K562 (cell line): ENCODE measurements at regions not wholly inside any gene's neighbourhood (a gene's known extent, or its start where the extent isn't known, plus 50 kb on each side); places are given as distances from the start of the nearest gene placed in this dataset.

Experiments used
- CTCFL ChIP-seq: IDR thresholded peaks from 2 replicates; pipeline ENCODE4 v1.6.1; 2011; ENCODE audit warnings: borderline replicate concordance, low read depth, mild to moderate bottlenecking, moderate library complexity, low read length; ENCODE audit not compliant: insufficient read depth, poor library complexity, severe bottlenecking
- NFIC ChIP-seq: fragments of 450-650 bp; IDR thresholded peaks from 2 replicates; pipeline ENCODE4 v1.6.1; 2017; ENCODE audit warnings: mild to moderate bottlenecking, inconsistent platforms
- NR2C2 ChIP-seq, 2 experiments: fragments of 200-800 bp in 1 of 2; sonication (Bioruptor generic) in 1 of 2; sonication (generic) in 1 of 2; formaldehyde crosslinking in 1 of 2; IDR thresholded peaks; 2 replicates each; pipeline versions ENCODE4 v1.6.1 to v1.8.0; 2016 to 2022; ENCODE audit warnings: mild to moderate bottlenecking in 1 of 2, missing compliant biosample characterization in 1 of 2, missing genetic modification characterization in 1 of 2, missing genetic modification reagents in 1 of 2
- SOX6 ChIP-seq: fragments of 450-650 bp; IDR thresholded peaks from 2 replicates; pipeline ENCODE4 v1.6.1; 2014; ENCODE audit warnings: mild to moderate bottlenecking
- TEAD4 ChIP-seq, 2 experiments: sonication (generic) in 1 of 2; formaldehyde crosslinking in 1 of 2; IDR thresholded peaks; 2 replicates each; pipeline versions ENCODE4 v1.6.1 to v1.8.0; 2012 to 2022; ENCODE audit warnings: borderline replicate concordance in 1 of 2, inconsistent platforms in 1 of 2, low read length in 1 of 2, mild to moderate bottlenecking in 1 of 2, missing genetic modification reagents in 1 of 2
- ZNF589 ChIP-seq: fragments of 200-800 bp; sonication (Bioruptor generic); IDR thresholded peaks from 2 replicates; pipeline ENCODE4 v1.6.1; 2016; ENCODE audit warnings: low read depth, missing genetic modification characterization, missing compliant biosample characterization
- ZNF668 ChIP-seq: fragments of 250-450 bp; sonication (Bioruptor Pico); IDR thresholded peaks from 2 replicates; pipeline ENCODE4 v1.8.0; 2022; ENCODE audit warnings: mild to moderate bottlenecking, inconsistent platforms
- TF ChIP-seq, protein P1 (sequence below): fragments of 250-450 bp; sonication (Bioruptor Pico); IDR thresholded peaks from 2 replicates; pipeline ENCODE4 v1.4.0; 2020
- TF ChIP-seq, protein P2 (sequence below): sonication (generic); formaldehyde crosslinking; IDR thresholded peaks from 2 replicates; pipeline ENCODE4 v1.5.0; 2020; ENCODE audit warnings: missing genetic modification reagents
- TF ChIP-seq, protein P3 (sequence below): fragments of 250-450 bp; sonication (Bioruptor Pico); IDR thresholded peaks from 2 replicates; pipeline ENCODE4 v1.5.0; 2020; ENCODE audit warnings: mild to moderate bottlenecking
- TF ChIP-seq, protein P4 (sequence below), 3 experiments: IDR thresholded peaks in 2 of 3; conservative IDR thresholded peaks in 1 of 3; 2 replicates each; pipeline ENCODE4 v1.5.1; 2011 to 2012; ENCODE audit warnings: low read length in 3 of 3, mild to moderate bottlenecking in 3 of 3, control low read depth in 2 of 3, improper control_type of control experiment in 1 of 3, inconsistent platforms in 1 of 3, low read depth in 1 of 3, mixed read lengths in 1 of 3, moderate library complexity in 1 of 3; ENCODE audit not compliant: insufficient read depth in 2 of 3

GRCh38 chr7:149625340-149625946 lies 127.8 kb upstream of the ZNF746 start (continued):
- TF ChIP-seq TEAD4 (IDR thresholded peaks at IDR 0.05; ENCODE audit: low read length) (0 out of 2 replicates have a peak, but pooled peaks have one; percentile 43), TEAD4 (CRISPR knock-in tag; IDR thresholded peaks at IDR 0.05; ENCODE audit: borderline replicate concordance) (no peak), NFIC (peak; percentile 3; the same call in 1 of the 2 replicates), ZNF668 (CRISPR knock-in tag) (no peak), NR2C2 (CRISPR knock-in tag; IDR thresholded peaks at IDR 0.05) (no peak), NR2C2 (tag; IDR thresholded peaks at IDR 0.05) (no peak; the same call in 1 of the 2 replicates), CTCFL (peak; percentile 46), ZNF589 (CRISPR knock-in tag) (no peak; the same call in 1 of the 2 replicates), SOX6 (0 out of 2 replicates have a peak, but pooled peaks have one; percentile 50)
- TF ChIP-seq, protein P1, sequence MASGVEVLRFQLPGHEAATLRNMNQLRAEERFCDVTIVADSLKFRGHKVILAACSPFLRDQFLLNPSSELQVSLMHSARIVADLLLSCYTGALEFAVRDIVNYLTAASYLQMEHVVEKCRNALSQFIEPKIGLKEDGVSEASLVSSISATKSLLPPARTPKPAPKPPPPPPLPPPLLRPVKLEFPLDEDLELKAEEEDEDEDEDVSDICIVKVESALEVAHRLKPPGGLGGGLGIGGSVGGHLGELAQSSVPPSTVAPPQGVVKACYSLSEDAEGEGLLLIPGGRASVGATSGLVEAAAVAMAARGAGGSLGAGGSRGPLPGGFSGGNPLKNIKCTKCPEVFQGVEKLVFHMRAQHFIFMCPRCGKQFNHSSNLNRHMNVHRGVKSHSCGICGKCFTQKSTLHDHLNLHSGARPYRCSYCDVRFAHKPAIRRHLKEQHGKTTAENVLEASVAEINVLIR (CRISPR knock-in tag) = no peak
- TF ChIP-seq, protein P2, sequence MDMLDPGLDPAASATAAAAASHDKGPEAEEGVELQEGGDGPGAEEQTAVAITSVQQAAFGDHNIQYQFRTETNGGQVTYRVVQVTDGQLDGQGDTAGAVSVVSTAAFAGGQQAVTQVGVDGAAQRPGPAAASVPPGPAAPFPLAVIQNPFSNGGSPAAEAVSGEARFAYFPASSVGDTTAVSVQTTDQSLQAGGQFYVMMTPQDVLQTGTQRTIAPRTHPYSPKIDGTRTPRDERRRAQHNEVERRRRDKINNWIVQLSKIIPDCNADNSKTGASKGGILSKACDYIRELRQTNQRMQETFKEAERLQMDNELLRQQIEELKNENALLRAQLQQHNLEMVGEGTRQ (CRISPR knock-in tag) = peak; percentile 69
- TF ChIP-seq, protein P3, sequence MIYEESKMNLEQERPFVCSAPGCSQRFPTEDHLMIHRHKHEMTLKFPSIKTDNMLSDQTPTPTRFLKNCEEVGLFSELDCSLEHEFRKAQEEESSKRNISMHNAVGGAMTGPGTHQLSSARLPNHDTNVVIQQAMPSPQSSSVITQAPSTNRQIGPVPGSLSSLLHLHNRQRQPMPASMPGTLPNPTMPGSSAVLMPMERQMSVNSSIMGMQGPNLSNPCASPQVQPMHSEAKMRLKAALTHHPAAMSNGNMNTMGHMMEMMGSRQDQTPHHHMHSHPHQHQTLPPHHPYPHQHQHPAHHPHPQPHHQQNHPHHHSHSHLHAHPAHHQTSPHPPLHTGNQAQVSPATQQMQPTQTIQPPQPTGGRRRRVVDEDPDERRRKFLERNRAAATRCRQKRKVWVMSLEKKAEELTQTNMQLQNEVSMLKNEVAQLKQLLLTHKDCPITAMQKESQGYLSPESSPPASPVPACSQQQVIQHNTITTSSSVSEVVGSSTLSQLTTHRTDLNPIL = no peak
- TF ChIP-seq, protein P4, sequence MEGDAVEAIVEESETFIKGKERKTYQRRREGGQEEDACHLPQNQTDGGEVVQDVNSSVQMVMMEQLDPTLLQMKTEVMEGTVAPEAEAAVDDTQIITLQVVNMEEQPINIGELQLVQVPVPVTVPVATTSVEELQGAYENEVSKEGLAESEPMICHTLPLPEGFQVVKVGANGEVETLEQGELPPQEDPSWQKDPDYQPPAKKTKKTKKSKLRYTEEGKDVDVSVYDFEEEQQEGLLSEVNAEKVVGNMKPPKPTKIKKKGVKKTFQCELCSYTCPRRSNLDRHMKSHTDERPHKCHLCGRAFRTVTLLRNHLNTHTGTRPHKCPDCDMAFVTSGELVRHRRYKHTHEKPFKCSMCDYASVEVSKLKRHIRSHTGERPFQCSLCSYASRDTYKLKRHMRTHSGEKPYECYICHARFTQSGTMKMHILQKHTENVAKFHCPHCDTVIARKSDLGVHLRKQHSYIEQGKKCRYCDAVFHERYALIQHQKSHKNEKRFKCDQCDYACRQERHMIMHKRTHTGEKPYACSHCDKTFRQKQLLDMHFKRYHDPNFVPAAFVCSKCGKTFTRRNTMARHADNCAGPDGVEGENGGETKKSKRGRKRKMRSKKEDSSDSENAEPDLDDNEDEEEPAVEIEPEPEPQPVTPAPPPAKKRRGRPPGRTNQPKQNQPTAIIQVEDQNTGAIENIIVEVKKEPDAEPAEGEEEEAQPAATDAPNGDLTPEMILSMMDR (IDR thresholded peaks at IDR 0.05 in 2 of 3, conservative IDR thresholded peaks at IDR 0.05 in 1 of 3; ENCODE audit: insufficient read depth in 2 of 3, low read depth in 1 of 3, low read length in 3 of 3) = peak; percentile 94 to 95 (median 94)
